IPS DF 4.7 (cell line): ENCODE measurements at regions not wholly inside any gene's neighbourhood (a gene's known extent, or its start where the extent isn't known, plus 50 kb on each side); places are given as distances from the start of the nearest gene placed in this dataset.
A peak's percentile ranks its signal among the peaks of the same experiment; 100 is the strongest.
"Not testable (repeated sequence)": the region's sequence is repeated elsewhere in the genome, so short reads cannot be mapped to it uniquely, and the experiment has no call there.

Experiments used
- DNase-seq: peaks from one replicate; pipeline ENCODE4 v3.0.0-alpha.2; 2013; ENCODE audit warnings: low spot score; ENCODE audit errors: extremely low read depth

- DNase-seq, result not testable (repeated sequence)
Observed at GRCh38 chr2:125353542-125353941, 1302.4 kb upstream of the GYPC start.

- DNase-seq, result no peak
Observed at GRCh38 chr2:125364192-125364983, 1291.6 kb upstream of the GYPC start.

GRCh38 chr2:125364984-125365265, 1291.0 kb upstream of the GYPC start:
- no peak for DNase-seq

GRCh38 chr2:125371867-125372266, 1284.1 kb upstream of the GYPC start:
- no peak for DNase-seq

- no peak for DNase-seq
Observed at GRCh38 chr2:125373293-125373692, 1282.7 kb upstream of the GYPC start.

GRCh38 chr2:125386074-125386473, 1269.9 kb upstream of the GYPC start:
- no peak for DNase-seq

- DNase-seq, result no peak
Observed at GRCh38 chr2:125397535-125398251, 1258.3 kb upstream of the GYPC start.

GRCh38 chr2:125398738-125399524, 1257.0 kb upstream of the GYPC start:
- DNase-seq, result no peak

GRCh38 chr2:125405816-125406215, 1250.1 kb upstream of the GYPC start:
- no peak for DNase-seq

- DNase-seq, result no peak
Observed at GRCh38 chr2:125408874-125409538, 1247.0 kb upstream of the GYPC start.

GRCh38 chr2:125418483-125418882, 1237.5 kb upstream of the GYPC start:
- DNase-seq, result no peak

GRCh38 chr2:125422198-125422770, 1233.7 kb upstream of the GYPC start:
- DNase-seq, result not testable (repeated sequence)

- no peak for DNase-seq
Observed at GRCh38 chr2:125424266-125424785, 1231.6 kb upstream of the GYPC start.

GRCh38 chr2:125427721-125428315, 1228.1 kb upstream of the GYPC start:
- DNase-seq, result no peak

- no peak for DNase-seq
Observed at GRCh38 chr2:125444106-125444505, 1211.9 kb upstream of the GYPC start.

- no peak for DNase-seq
Observed at GRCh38 chr2:125445495-125445894, 1210.5 kb upstream of the GYPC start.

- DNase-seq, result no peak
Observed at GRCh38 chr2:125450092-125450491, 1205.9 kb upstream of the GYPC start.

GRCh38 chr2:125455110-125455509, 1200.8 kb upstream of the GYPC start:
- DNase-seq, result no peak

GRCh38 chr2:125456693-125457363, 1199.1 kb upstream of the GYPC start:
- no peak for DNase-seq

GRCh38 chr2:125471963-125472362, 1184.0 kb upstream of the GYPC start:
- DNase-seq, result peak; percentile 14
